Umbilical cord (tissue), 1 donor: ENCODE measurements at regions not wholly inside any gene's neighbourhood (a gene's known extent, or its start where the extent isn't known, plus 50 kb on each side); places are given as distances from the start of the nearest gene placed in this dataset.
A peak's percentile ranks its signal among the peaks of the same experiment; 100 is the strongest.

Experiments used
- DNase-seq: peaks from one replicate; pipeline ENCODE4 v3.0.0-alpha.2; 2015; ENCODE audit warnings: low spot score

DNA sequence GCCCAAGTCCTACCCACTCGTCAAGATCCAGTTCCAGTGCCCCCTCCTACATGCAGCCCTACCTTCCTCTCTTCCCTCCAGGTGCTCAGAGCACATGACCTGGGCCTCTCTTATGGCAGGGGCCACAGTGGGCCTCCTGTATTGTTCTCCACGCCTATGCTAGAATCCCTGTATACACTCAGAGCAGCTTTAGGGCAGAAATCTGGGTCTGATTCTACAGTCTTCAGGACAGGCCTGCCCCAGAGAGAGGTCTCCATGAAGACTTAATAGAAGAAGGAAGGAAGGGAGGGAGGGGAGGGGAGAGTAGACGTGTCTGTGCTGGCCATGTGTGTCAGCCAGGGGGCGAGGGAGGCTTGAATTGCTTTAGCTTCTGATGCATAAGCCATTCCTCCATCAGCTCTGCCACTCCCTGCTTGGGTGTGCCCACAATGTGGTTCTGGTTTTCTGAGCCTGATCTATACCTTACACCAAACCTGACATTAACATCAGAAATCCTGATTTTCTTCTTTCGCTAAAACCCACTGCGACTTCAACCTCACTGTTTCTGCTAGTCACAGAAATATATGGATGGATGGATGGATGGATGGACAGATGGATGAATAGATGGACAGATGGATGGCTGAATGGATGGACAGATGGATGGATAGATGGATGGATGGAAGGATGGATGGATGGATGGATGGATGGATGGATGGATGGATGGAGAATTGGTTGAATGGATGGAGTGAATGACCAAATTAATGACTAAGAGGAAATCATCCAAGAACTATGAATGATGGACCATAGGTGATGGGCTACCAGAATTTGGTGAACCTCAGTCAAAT, 56.6 kb upstream of the PRDM11 start:
- DNase-seq, result no peak

DNA sequence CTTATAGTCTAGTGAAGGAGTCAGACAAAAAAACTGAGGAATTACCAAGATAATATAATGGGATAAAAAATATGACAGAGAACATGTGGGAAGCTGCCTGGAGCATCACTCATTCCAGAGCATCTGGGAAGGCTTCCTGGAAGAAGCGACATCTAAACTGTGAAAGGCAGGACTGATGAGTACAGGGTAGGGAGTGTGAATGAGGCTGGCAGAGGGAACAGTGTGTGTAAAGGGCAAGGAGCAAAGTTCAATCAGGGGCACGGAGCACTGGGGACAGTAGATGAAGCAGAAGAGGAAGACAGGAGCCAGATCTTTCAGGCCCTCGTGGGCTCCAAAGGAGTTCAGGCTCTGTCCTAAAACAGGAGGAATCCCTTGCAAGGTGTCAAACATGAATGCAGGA, 55.8 kb upstream of the PRDM11 start:
- DNase-seq, result no peak

DNA sequence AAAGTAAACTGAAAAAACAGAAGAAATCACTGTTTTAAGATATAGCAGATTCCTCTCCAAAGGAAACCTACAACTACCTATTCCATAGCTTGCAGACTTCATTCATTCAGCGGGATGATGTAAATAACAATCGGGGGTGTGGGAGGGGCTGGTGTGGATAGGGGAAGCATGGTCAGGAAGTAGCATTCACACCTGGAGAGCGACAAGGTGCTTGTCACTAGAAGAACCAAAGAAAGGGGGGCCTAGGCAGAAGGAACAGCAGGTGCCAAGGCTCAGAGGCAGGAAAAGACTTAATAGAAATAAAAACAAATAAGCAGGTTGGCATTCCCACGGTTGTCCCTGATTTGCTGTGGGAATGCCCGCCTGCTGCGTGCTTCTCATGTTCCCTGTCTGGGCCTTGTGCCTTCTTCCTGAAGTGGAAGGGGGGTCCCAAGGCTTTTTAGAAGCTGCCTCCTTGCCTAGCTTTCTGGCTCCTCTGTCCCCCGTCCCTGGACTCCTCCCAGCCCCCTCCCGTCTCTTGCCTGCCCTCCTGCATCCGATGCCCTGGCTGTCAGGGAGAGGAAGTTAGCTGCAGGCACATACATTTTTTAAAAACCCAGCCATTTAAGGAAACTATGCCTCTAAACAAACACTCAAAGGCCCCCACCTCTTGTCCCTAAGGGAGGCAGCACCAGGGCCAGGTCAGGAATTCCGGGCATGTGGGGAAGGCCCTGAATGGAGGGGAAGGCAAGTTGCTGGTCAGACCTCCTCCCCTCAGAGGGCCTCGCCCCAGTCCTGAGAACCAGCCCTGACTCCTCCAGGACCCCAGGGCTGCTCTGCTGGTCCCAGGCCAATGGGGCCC, 54.7 kb upstream of the PRDM11 start:
- peak; percentile 50 for DNase-seq

DNA sequence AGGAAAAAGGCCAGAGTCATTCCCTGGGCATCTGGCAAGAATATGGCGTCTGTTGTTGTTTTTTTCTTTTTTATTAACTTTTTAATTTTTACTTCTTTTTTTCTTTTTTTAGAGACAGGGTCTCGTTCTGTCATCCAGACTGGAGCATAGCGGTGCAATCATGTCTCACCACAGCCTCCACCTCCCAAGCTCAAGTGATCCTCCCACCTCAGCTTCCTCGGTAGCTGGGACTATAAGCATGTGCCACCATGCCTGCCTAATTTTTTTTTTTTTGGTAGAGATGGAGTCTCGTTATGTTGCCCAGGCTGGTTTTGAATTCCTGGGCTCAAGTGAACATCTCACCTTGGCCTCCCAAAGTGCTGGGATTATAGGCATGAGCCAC, 54.0 kb upstream of the PRDM11 start:
- no peak for DNase-seq

DNA sequence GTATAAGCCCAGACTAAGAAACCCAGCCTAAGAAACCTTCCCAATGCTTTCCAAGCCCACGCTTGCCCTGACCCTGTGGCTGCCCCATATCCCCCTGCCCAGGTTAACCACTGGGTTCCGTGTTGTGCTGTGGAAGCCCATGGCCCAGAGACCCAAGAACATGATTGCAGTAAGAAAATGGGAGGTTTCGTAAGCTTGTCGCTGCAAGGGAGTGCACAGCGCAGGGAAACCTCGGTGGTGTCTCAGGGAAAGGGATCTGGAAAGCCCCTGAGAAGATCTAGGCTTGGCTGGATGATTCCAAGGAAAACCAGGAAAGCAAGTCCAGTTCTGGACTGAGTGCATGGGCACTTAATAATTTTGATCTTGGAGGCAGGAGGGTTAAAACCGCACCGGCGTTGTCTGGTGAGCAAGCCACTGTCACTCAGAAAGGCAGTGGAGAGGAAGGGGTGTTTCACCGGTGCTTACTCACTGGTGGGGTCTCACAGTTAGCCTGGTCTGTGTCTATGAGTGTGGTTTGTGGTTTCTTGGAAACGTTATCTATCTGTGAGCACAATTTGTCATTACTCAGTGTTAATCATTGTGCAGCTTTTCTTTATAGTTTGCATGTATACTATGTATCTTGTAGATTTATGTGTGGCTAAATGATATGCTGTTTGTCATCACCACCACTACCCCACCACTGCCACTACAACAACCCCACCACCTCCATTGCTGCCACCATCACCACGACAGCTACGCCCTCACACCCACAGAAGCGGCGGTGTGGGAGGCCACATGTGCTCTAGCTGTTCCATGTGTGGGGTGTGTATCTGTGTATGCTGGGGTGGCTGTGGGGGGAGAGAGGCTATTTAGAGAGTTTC, 53.3 kb upstream of the PRDM11 start:
- no peak for DNase-seq

DNA sequence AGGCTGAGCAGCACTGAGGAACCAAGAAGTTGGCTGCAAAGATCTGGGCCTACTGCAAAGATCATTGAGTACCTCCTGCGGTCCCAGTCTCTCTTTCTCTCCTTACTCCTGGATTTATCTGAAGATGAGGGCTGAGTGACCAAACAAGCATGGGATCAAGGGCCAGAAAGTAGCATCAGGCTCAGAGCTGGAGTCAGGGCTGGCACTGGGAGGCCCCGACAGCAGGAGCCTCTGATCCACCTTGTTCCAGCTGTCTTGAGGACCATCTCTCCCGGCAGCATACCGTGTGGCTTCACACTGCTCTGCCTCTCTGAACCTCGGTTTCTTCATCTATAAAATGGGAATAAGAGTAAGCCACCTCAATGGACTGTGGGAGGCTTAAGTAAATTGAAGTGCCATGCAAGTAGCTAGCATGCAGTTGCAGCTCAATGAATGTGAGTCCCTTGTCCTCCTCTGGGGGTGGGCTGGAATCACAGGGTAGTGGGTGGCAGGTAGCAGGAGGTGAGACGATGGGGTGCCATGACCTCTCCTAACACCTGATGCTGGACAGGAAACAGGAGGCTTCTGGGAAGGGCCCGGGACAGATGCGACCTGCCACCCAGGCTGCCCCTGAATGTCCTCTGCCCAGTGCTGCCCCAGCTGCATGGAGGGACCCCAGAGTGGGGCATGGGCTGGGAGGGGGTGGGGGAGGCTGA, 52.5 kb upstream of the PRDM11 start:
- no peak for DNase-seq

DNA sequence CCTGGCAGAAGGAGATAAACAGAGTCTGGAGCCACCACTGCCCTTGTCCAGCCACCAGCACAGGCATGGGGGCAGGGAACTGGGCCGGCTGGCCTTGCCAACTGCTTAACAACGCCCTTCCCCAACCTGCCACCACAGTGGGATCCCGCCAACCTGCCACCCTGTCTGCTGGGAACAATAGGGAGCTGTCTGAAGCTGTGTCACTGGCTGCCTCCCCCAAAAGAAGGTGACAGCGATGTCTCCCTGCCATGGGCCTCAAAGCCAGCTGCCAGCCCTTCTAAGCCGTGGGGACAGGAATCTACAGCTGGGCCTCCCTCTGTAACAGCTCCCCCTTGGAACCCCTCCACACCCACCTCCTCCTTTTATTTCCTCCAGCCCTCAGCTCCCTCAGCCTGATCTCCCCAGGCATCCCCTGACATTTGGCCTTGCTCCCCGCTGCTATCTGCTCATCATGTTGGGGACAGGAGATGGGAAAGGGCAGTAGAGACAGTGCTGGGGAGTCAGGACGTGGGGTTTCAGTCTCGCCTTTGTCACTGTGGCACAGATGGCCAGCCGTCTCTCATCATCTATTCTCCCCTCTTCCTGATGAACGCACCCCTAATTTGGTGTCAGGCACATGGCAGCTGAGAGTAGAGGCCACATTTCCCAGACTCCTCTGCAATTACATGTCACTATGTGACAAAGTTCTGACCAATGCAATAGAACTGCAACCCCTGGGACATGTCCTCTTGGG, 51.3 kb upstream of the PRDM11 start:
- no peak for DNase-seq

DNA sequence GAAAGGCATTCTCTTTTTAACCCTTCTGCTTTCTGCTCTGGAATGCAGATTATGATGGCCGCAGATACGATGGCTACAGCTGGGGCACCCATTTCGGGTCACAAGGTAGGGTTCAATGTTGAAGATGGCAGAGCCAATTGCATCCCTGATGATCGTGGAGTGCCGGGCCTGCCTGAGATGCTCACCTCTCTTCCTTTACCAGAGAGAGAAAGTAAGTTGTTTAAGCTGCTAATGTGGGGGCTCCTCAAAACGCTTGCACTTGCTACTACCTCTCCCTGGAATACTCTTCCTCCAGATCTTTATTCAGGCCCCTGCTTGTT, 50.8 kb upstream of the PRDM11 start:
- DNase-seq, result no peak

DNA sequence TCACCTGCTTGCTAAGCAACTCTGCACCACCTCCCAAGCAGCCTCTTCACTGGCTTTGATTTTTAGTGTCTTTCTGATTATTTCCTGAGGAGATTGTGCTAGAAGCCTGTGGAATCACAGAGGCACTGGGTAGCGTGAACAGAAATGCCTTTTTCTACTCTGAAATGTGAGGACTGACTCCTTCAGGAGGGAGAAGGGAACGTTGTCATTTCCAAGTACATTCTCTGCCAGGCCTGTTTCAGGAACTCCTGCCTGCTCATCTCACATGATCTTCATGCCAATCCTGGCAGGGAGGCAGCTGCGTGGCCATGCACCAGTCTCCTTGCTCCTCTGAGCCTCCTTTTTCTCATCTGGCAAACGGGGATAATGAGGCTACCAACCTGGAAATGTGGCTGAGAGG, 49.8 kb upstream of the PRDM11 start:
- DNase-seq, result no peak
